Smooth muscle cell (in vitro differentiated cells): ENCODE measurements at regions not wholly inside any gene's neighbourhood (a gene's known extent, or its start where the extent isn't known, plus 50 kb on each side); places are given as distances from the start of the nearest gene placed in this dataset.

Source experiments
- DNase-seq: peaks from one replicate; lab custom pipeline; 2025; ENCODE audit not compliant: unreplicated experiment; lab: John Stamatoyannopoulos, UW
- H2AFZ ChIP-seq: fragments of 200-600 bp; sonication (generic); 2 replicates; pipeline ENCODE4 v1.6.0; 2016; ENCODE audit warnings: antibody characterized with exemption, low read depth, mild to moderate bottlenecking
- H3F3A ChIP-seq: fragments of 200-600 bp; sonication (generic); 2 replicates; pipeline ENCODE4 v1.6.0; 2017; ENCODE audit warnings: antibody characterized with exemption, low read depth
- H3K27ac ChIP-seq: fragments of 200-600 bp; sonication (generic); 2 replicates; pipeline ENCODE4 v1.5.1; 2016; ENCODE audit warnings: low read depth, mild to moderate bottlenecking
- H3K27me3 ChIP-seq: fragments of 200-600 bp; sonication (generic); 2 replicates; pipeline ENCODE4 v1.6.1; 2016; ENCODE audit warnings: low read depth, mild to moderate bottlenecking
- H3K36me3 ChIP-seq: fragments of 200-600 bp; sonication (generic); 2 replicates; pipeline ENCODE4 v1.5.1; 2016; ENCODE audit warnings: low read depth
- H3K4me1 ChIP-seq: fragments of 200-600 bp; sonication (generic); 2 replicates; pipeline ENCODE4 v1.5.1; 2016; ENCODE audit warnings: low read depth
- H3K4me2 ChIP-seq: fragments of 200-600 bp; sonication (generic); 2 replicates; pipeline ENCODE4 v1.6.0; 2016; ENCODE audit warnings: mild to moderate bottlenecking
- H3K4me3 ChIP-seq: fragments of 200-600 bp; sonication (generic); 2 replicates; pipeline ENCODE4 v1.5.1; 2016; ENCODE audit warnings: mild to moderate bottlenecking
- H3K79me2 ChIP-seq: fragments of 200-600 bp; sonication (generic); 2 replicates; pipeline ENCODE4 v1.6.0; 2016; ENCODE audit warnings: low read depth, mild to moderate bottlenecking
- H3K9ac ChIP-seq: fragments of 200-600 bp; sonication (generic); 2 replicates; pipeline ENCODE4 v1.6.0; 2016; ENCODE audit warnings: low read depth
- H3K9me3 ChIP-seq: fragments of 200-600 bp; sonication (generic); replicated peaks from 2 replicates; pipeline ENCODE4 v1.5.1; 2016; ENCODE audit warnings: low read depth
- H4K20me1 ChIP-seq: fragments of 200-600 bp; sonication (generic); 2 replicates; pipeline ENCODE4 v1.6.0; 2016; ENCODE audit warnings: low read depth
- CTCF ChIP-seq: fragments of 200-600 bp; sonication (generic); IDR thresholded peaks from 2 replicates; pipeline ENCODE4 v1.5.1; 2017; ENCODE audit warnings: borderline replicate concordance, mild to moderate bottlenecking, antibody characterized with exemption; ENCODE audit not compliant: insufficient read depth, poor library complexity, severe bottlenecking
- WGBS: methylation state at CpG from one replicate; pipeline ENCODE4 v1.1.7; 2016; ENCODE audit warnings: low lambda C conversion rate; 5-methylcytosine and 5-hydroxymethylcytosine counted together

GRCh38 chr1:218164930-218165700 is 120.0 kb upstream of the RRP15 start:
- no peaks in the 10 kb centered on the region for H3K36me3 ChIP-seq
- H2AFZ ChIP-seq: peak overlapping the region; percentile 80
- no peaks in the 10 kb centered on the region for H3K9me3 ChIP-seq
- TF ChIP-seq CTCF: no peak
- peaks cover 16% of the 10 kb centered on the region for H3K4me1 ChIP-seq
- no peak overlapping the region for H3K27ac ChIP-seq
- H3K27me3 ChIP-seq: peaks cover 100% of the 10 kb centered on the region
- H3K9ac ChIP-seq: no peak overlapping the region
- H3F3A ChIP-seq: peaks cover 5% of the 10 kb centered on the region
- DNase-seq: no peak
- H3K4me2 ChIP-seq: peak overlapping the region; percentile 93
- no peaks in the 10 kb centered on the region for H4K20me1 ChIP-seq
- under 1% methylated on average over 70 of the region's 80 CpGs for WGBS
- H3K4me3 ChIP-seq: peak overlapping the region; percentile 61
- no peaks in the 10 kb centered on the region for H3K79me2 ChIP-seq

GRCh38 chr1:218165701-218166114 is 119.4 kb upstream of the RRP15 start:
- DNase-seq: no peak
- Histone ChIP-seq H3K27me3 (peaks cover 99% of the 10 kb centered on the region), H3K4me3 (peak overlapping the region; percentile 61), H3K36me3 (no peaks in the 10 kb centered on the region), H3K4me1 (peaks cover 16% of the 10 kb centered on the region), H2AFZ (peak overlapping the region; percentile 80), H3K9ac (no peak overlapping the region), H3F3A (peaks cover 5% of the 10 kb centered on the region), H3K9me3 (no peaks in the 10 kb centered on the region), H4K20me1 (no peaks in the 10 kb centered on the region), H3K4me2 (peak overlapping the region; percentile 93), H3K27ac (no peak overlapping the region), H3K79me2 (no peaks in the 10 kb centered on the region)
- TF ChIP-seq CTCF: no peak
- 3% methylated on average over 10 of the region's 10 CpGs for WGBS

- TF ChIP-seq CTCF: no peak
- Histone ChIP-seq H3K27me3 (peaks cover 97% of the 10 kb centered on the region), H4K20me1 (no peaks in the 10 kb centered on the region), H3K27ac (no peak overlapping the region), H3K4me1 (peaks cover 16% of the 10 kb centered on the region), H3K9me3 (no peaks in the 10 kb centered on the region), H3K36me3 (no peaks in the 10 kb centered on the region), H3K4me2 (no peak overlapping the region), H3K9ac (no peak overlapping the region), H3F3A (peaks cover 5% of the 10 kb centered on the region), H3K79me2 (no peaks in the 10 kb centered on the region), H2AFZ (no peak overlapping the region), H3K4me3 (no peak overlapping the region)
- no peak for DNase-seq
- WGBS: 26% methylated on average over 8 of the region's 8 CpGs
These were observed 118.7 kb upstream of the RRP15 start for GRCh38 chr1:218166268-218166945.
